Activated B cell treated with CpG ODN at 0.5 μM for 24 hours (primary cell): ENCODE measurements at regions not wholly inside any gene's neighbourhood (a gene's known extent, or its start where the extent isn't known, plus 50 kb on each side); places are given as distances from the start of the nearest gene placed in this dataset.

Experiments
- ATAC-seq: fragments of 200-7000 bp; cut with Tn5 transposase; one replicate; pipeline ENCODE4 v1.10.0; 2021; ENCODE audit warnings: low read depth, mild to moderate bottlenecking, moderate library complexity
- CTCF ChIA-PET: fragments of 350-600 bp; sonication (Branson Sonifier 250); formaldehyde crosslinking; loops from one replicate; lab custom pipeline; 2021; ENCODE audit warnings: antibody characterized with exemption; lab: Charles Lee
- POLR2A ChIA-PET: fragments of 350-600 bp; sonication (Branson Sonifier 250); formaldehyde crosslinking; loops from one replicate; lab custom pipeline; 2021; ENCODE audit warnings: antibody characterized with exemption; lab: Charles Lee
- DNase-seq: peaks from one replicate; pipeline ENCODE4 v3.0.0; 2022
- H3K27ac Mint-ChIP-seq: one replicate; pipeline ENCODE4 v1.8.0; 2020; ENCODE audit warnings: mixed read lengths
- H3K27me3 Mint-ChIP-seq: one replicate; pipeline ENCODE4 v1.8.0; 2021; ENCODE audit warnings: mixed read lengths
- H3K36me3 Mint-ChIP-seq: one replicate; pipeline ENCODE4 v1.8.0; 2021; ENCODE audit warnings: low read depth, mixed read lengths
- H3K4me1 Mint-ChIP-seq: one replicate; pipeline ENCODE4 v1.8.0; 2021; ENCODE audit warnings: mixed read lengths
- H3K4me3 Mint-ChIP-seq: one replicate; pipeline ENCODE4 v1.8.0; 2020; ENCODE audit warnings: mild to moderate bottlenecking, mixed read lengths
- H3K9me3 Mint-ChIP-seq: one replicate; pipeline ENCODE4 v1.8.0; 2020; ENCODE audit warnings: mixed read lengths
- CTCF ChIP-seq: fragments of 200-600 bp; IDR thresholded peaks from one replicate; pipeline ENCODE4 v1.8.0; 2022; ENCODE audit warnings: antibody characterized with exemption, mild to moderate bottlenecking
- intact Hi-C: fragments of 100-400 bp; cut with micrococcal nuclease; formaldehyde crosslinking; loops from one replicate; pipeline ENCODE4 v1.15.1; 2024

- intact Hi-C loops = no loop called here
- H3K27ac Mint-ChIP-seq = no peak overlapping the region
- H3K36me3 Mint-ChIP-seq = no peaks in the 10 kb centered on the region
- no peak for ATAC-seq
- CTCF ChIA-PET = no interaction called here
- TF ChIP-seq CTCF = no peak
- H3K4me1 Mint-ChIP-seq = no peaks in the 10 kb centered on the region
- H3K27me3 Mint-ChIP-seq = peaks cover 3% of the 10 kb centered on the region
- H3K4me3 Mint-ChIP-seq = no peak overlapping the region
- no peaks in the 10 kb centered on the region for H3K9me3 Mint-ChIP-seq
- no peak for DNase-seq
- POLR2A ChIA-PET = no interaction called here
Measured at GRCh38 chr15:70170096-70170699, 72.5 kb upstream of the TLE3 start.

- intact Hi-C loops = no loop called here
- DNase-seq = no peak
- Mint-ChIP-seq H3K4me1 (no peaks in the 10 kb centered on the region), H3K36me3 (no peaks in the 10 kb centered on the region), H3K27me3 (peaks cover 3% of the 10 kb centered on the region), H3K4me3 (no peak overlapping the region), H3K9me3 (no peaks in the 10 kb centered on the region), H3K27ac (no peak overlapping the region)
- no peak for TF ChIP-seq CTCF
- CTCF ChIA-PET = no interaction called here
- no peak for ATAC-seq
- POLR2A ChIA-PET = no interaction called here
Measured at GRCh38 chr15:70169147-70169546, 71.4 kb upstream of the TLE3 start.

GRCh38 chr15:70167155-70167554 is 69.4 kb upstream of the TLE3 start:
- intact Hi-C loops = no loop called here
- Mint-ChIP-seq H3K36me3 (no peaks in the 10 kb centered on the region), H3K9me3 (no peaks in the 10 kb centered on the region), H3K4me3 (no peak overlapping the region), H3K27me3 (peaks cover 3% of the 10 kb centered on the region), H3K4me1 (no peaks in the 10 kb centered on the region), H3K27ac (no peak overlapping the region)
- TF ChIP-seq CTCF = no peak
- ChIA-PET CTCF (no interaction called here), POLR2A (no interaction called here)
- ATAC-seq (no peak), DNase-seq (no peak)

GRCh38 chr15:70166506-70167087 is 68.9 kb upstream of the TLE3 start:
- Mint-ChIP-seq H3K4me1 (no peaks in the 10 kb centered on the region), H3K9me3 (no peaks in the 10 kb centered on the region), H3K36me3 (no peaks in the 10 kb centered on the region), H3K27me3 (peaks cover 3% of the 10 kb centered on the region), H3K27ac (no peak overlapping the region), H3K4me3 (no peak overlapping the region)
- POLR2A ChIA-PET = no interaction called here
- CTCF ChIA-PET = no interaction called here
- no peak for ATAC-seq
- intact Hi-C loops = no loop called here
- TF ChIP-seq CTCF = no peak
- DNase-seq = no peak

GRCh38 chr15:70165716-70166284 is 68.1 kb upstream of the TLE3 start:
- CTCF ChIA-PET = no interaction called here

More at GRCh38 chr15:70165716-70166284, 68.1 kb upstream of the TLE3 start:
- Mint-ChIP-seq H3K9me3 (no peaks in the 10 kb centered on the region), H3K27ac (no peak overlapping the region), H3K4me3 (no peak overlapping the region), H3K36me3 (no peaks in the 10 kb centered on the region), H3K4me1 (peaks cover under 1% of the 10 kb centered on the region), H3K27me3 (peaks cover 3% of the 10 kb centered on the region)
- DNase-seq = no peak
- POLR2A ChIA-PET = no interaction called here
- intact Hi-C loops = no loop called here
- TF ChIP-seq CTCF = no peak
- no peak for ATAC-seq
